Aorta (tissue), 5 donors: ENCODE measurements at regions not wholly inside any gene's neighbourhood (a gene's known extent, or its start where the extent isn't known, plus 50 kb on each side); places are given as distances from the start of the nearest gene placed in this dataset.
A peak's percentile ranks its signal among the peaks of the same experiment; 100 is the strongest.

Experiments
- ATAC-seq: fragments of 200-7000 bp; cut with Tn5 transposase; one replicate; pipeline ENCODE4 v1.9.1; 2022; ENCODE audit warnings: moderate library complexity; ENCODE audit not compliant: low FRiP score
- DNase-seq, 2 donors: peaks; one replicate each; pipeline ENCODE4 v3.0.0-alpha.2; 2020
- H3K27ac ChIP-seq, 2 donors: one replicate each; pipeline ENCODE4 v1.5.1; 2013; ENCODE audit warnings: low read length in 2 of 2, mild to moderate bottlenecking in 2 of 2, moderate library complexity in 2 of 2, control low read depth in 1 of 2, inconsistent platforms in 1 of 2, low read depth in 1 of 2
- H3K27me3 ChIP-seq, 2 donors: one replicate each; pipeline ENCODE4 v1.6.1; 2013; ENCODE audit warnings: control low read depth in 1 of 2, low read length in 1 of 2, mild to moderate bottlenecking in 1 of 2, moderate library complexity in 1 of 2; ENCODE audit not compliant: insufficient read depth in 2 of 2, control insufficient read depth in 1 of 2
- H3K36me3 ChIP-seq, 2 donors: one replicate each; pipeline ENCODE4 v1.6.1; 2013; ENCODE audit warnings: control low read depth in 1 of 2, low read length in 1 of 2, mild to moderate bottlenecking in 1 of 2; ENCODE audit not compliant: insufficient read depth in 2 of 2, control insufficient read depth in 1 of 2
- H3K4me1 ChIP-seq, 2 donors: one replicate each; pipeline ENCODE4 v1.6.1; 2013; ENCODE audit warnings: low read length in 2 of 2, control low read depth in 1 of 2, mild to moderate bottlenecking in 1 of 2, moderate library complexity in 1 of 2; ENCODE audit not compliant: insufficient read depth in 2 of 2, control insufficient read depth in 1 of 2
- H3K4me3 ChIP-seq, 2 donors: one replicate each; pipeline ENCODE4 v1.5.1; 2013; ENCODE audit warnings: low read length in 2 of 2, control low read depth in 1 of 2, mild to moderate bottlenecking in 1 of 2
- H3K9me3 ChIP-seq: one replicate; pipeline ENCODE4 v1.6.1; 2013; ENCODE audit warnings: mild to moderate bottlenecking, low read length; ENCODE audit not compliant: control insufficient read depth
- WGBS, 2 donors: extraction: QIAGEN DNeasy Blood & Tissue Kit; methylation state at CpG; one replicate each; pipeline ENCODE4 v1.1.7; 2013; 5-methylcytosine and 5-hydroxymethylcytosine counted together
- intact Hi-C, 2 donors: fragments of 100-400 bp; cut with DNase I; formaldehyde crosslinking; loops; one replicate each; pipeline versions ENCODE4 v1.14.2 to v1.15.0; 2022
- donor health status: healthy with polysubstance abuse.
- donor health status: Bipolar disorder and iron deficiency.
- donor health status: DM: no; HTN: no; CAD: no.
- donor health status: DM: no; HTN: no; CAD: no.
- donor health status: DM: yes; HTN: yes; CAD: no.

DNA sequence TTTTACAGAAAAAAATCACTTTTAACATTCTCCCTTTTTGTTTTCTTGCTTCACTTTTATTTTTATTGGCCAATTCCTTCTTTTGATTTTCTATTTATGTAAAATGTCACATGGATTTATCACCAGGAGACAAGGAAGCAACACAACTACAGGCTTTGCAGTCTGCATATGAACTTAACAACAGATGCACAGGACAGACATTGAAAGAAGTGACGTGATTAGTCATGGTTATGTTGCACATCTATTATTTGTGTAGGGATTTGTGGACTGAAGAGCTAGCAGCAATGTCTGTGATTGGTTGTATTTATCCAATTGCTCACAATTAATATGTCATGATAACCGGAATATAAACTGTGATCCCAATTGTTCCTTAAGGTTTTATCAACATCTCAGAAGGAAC is 147.8 kb upstream of the KLF3 start:
- Histone ChIP-seq H3K9me3 (no peaks in the 10 kb centered on the region), H3K36me3 (no peaks in the 10 kb centered on the region), H3K4me3 (no peak overlapping the region), H3K4me1 (no peaks in the 10 kb centered on the region), H3K27ac (no peak overlapping the region), H3K27me3 (no peaks in the 10 kb centered on the region)
- 38 to 40% methylated on average over 2 of the region's 2 CpGs for WGBS, 2 donors
- DNase-seq, result no peak
- no peak for ATAC-seq
- intact Hi-C loops, result no loop called here

DNA sequence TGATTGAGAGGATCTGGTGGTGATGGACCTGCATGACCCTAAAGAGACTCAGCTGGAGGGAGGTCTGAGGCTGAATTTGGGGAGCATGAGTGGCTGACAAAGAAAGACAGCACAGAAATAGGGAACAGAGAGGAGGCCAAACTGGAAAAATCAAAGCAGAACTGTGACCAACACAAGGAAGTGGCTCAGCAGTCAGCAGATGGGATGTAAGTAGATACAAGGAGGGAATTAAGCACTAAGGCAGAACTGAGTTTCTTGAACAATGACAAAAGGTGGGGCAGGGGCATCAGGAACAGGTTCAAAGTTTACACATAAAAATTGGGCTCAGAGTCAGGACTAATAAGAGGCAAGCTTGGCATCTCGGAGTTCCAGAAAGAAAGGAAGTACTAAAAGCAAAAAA is 144.3 kb upstream of the KLF3 start:
- DNase-seq (no peak), ATAC-seq (no peak)
- 67 to 78% methylated on average over 1 of the region's 1 CpG for WGBS, 2 donors
- Histone ChIP-seq H3K27me3 (no peaks in the 10 kb centered on the region), H3K36me3 (no peaks in the 10 kb centered on the region), H3K9me3 (no peaks in the 10 kb centered on the region), H3K4me3 (no peak overlapping the region), H3K4me1 (no peaks in the 10 kb centered on the region), H3K27ac (no peak overlapping the region)
- intact Hi-C loops, result no loop called here

DNA sequence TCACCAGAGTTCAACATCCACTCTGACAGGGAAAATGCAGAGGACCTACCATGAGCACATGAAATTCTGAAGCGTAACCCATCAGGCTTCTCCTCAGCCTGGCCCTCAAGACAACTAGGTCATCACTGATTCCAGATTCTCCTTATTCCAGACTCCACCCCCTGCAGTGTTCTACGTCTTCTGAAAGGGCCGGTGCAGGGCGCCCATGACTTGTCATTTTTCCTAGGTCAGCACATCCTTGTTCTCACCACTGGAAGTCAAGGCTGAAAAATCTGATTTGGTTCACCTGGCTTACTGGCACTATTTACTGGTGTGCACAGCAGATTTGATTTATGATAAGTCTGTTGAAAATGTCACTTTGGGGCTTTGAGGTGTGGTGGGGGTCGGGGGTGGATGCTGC is 140.9 kb upstream of the KLF3 start:
- peak; percentile 49 for ATAC-seq
- no peak overlapping the region for H3K27ac ChIP-seq
- no peaks in the 10 kb centered on the region for H3K36me3 ChIP-seq
- H3K27me3 ChIP-seq, result no peaks in the 10 kb centered on the region
- H3K4me1 ChIP-seq, result no peaks in the 10 kb centered on the region
- no peaks in the 10 kb centered on the region for H3K9me3 ChIP-seq
- WGBS, 2 donors, result 84 to 87% methylated on average over 5 of the region's 5 CpGs
- H3K4me3 ChIP-seq, result no peak overlapping the region
- intact Hi-C loops, result no loop called here
- peak in 1 of 2 donors; percentile 70 for DNase-seq

DNA sequence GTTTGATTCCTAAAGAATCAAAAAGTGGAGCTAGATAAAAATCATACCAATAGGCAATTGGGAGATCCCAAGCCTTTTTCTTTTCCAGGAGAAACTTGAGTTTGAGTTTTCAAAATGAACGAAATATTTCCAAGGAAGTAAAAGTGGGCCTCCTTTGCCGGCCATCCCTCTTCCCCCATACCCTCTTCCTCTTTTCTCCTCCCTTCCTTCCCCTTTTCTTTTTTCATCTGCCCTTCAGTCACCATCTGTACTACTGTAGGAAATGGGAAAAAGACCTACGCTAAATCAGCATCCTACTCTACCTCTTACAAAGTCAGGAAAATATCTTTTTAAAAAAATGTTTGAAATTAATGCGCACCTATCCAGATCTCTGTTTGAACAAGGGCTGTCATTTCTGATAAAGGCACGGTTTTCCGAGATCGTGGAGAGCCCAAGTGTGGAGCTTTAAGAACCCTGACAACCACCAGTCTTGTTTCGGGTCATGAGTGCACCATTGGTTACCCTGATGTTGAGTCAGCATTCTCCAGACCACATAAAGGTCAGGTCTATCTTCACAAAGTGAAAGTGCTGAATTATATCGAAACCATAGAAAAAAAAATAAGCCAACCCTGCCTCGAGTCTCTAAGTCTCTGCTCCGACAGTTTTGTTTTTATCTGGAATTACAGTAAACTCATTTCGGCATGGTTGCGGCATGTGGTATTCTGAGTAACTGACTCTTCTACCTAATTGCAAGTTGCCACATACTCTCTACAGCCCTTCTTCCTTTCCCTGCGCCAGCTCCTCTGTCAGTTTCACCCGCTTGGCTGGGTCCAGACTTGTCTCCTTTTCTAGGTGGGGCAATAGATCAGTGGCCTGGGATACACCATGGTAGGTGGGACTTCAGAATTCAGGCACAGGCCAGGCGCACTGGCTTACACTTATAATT is 140.2 kb upstream of the KLF3 start:
- Histone ChIP-seq H3K36me3 (no peaks in the 10 kb centered on the region), H3K9me3 (no peaks in the 10 kb centered on the region), H3K4me1 (no peaks in the 10 kb centered on the region), H3K27me3 (no peaks in the 10 kb centered on the region), H3K27ac (no peak overlapping the region), H3K4me3 (no peak overlapping the region)
- WGBS, 2 donors, result 90 to 91% methylated on average over 16 of the region's 16 CpGs
- ATAC-seq, result no peak
- intact Hi-C loops, result no loop called here
- no peak for DNase-seq

DNA sequence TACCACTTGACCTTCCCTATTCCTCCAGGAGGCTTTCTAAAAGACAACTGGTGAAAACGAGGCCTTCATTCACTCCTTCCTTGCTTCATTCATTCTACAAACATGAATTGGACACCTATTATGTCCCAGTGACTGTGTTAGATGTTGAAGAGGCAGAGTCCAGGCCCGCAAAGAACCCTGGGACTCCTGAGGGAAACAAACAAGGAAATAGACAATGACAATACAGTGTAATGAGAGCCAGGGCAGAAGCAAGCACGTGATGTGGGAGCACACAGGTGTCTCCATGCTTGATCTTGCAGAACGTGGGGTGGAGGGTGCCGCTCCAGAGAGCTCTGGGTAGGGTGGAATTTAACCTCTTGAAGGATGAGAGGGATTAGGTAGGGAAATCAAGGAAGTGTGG is 137.6 kb upstream of the KLF3 start:
- Histone ChIP-seq H3K27ac (no peak overlapping the region), H3K4me3 (no peak overlapping the region), H3K27me3 (no peaks in the 10 kb centered on the region), H3K36me3 (no peaks in the 10 kb centered on the region), H3K9me3 (no peaks in the 10 kb centered on the region), H3K4me1 (no peaks in the 10 kb centered on the region)
- intact Hi-C loops, result no loop called here
- no peak for DNase-seq
- 73 to 87% methylated on average over 5 of the region's 5 CpGs for WGBS, 2 donors
- no peak for ATAC-seq

DNA sequence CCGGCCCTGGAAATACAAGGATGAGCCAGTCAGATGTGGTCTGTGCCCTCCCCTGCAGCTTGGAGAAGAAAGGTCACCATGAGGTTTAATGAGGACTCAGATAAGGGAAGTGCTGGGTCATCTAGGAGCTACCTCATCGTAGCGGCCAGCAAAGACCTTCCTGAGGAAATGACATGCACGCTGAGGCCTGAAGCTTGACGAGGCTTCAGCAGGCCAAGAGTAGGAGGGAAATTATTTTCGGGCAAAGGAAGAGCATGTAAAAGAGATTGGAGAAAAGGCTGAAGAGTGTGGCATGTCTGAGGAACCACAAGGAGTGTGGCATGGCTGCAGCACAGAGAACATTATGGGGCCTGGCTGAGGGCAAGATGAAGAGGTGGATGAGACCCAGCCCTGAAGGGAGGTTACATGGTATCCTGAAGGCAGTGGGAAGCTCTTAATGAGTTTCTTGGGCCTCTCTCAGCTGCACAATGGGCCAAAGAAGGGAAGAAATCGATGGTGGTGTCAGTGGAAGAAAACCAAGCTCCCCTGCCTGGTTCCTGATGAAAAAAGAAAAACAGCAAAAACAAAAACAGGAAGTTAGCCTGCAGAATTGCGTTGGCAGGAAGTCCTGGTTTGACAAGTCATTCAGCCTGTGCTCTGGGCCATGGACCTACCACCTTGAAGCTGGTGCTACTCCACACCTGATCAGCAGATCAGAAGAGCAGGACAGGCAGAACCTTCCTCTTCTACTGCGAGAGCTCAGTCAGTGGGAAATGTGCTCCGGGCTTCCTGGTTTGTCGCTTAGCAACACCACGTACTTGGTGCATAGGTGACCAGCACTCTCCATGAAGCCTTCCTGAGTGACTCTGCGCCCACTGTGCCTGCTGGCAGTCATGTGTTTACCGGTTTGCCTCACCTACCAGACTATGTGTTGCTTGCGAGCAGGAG is 134.5 kb upstream of the KLF3 start:
- no peaks in the 10 kb centered on the region for H3K27me3 ChIP-seq
- peaks cover 0 to 2% of the 10 kb centered on the region in 2 donors for H3K4me1 ChIP-seq
- DNase-seq, result peak in 1 of 2 donors; percentile 64
- H3K4me3 ChIP-seq, result no peak overlapping the region
- no peaks in the 10 kb centered on the region for H3K9me3 ChIP-seq
- 90 to 92% methylated on average over 15 of the region's 15 CpGs for WGBS, 2 donors
- peak; percentile 59 for ATAC-seq
- no peak overlapping the region for H3K27ac ChIP-seq
- H3K36me3 ChIP-seq, result no peaks in the 10 kb centered on the region
- intact Hi-C loops, result no loop called here

DNA sequence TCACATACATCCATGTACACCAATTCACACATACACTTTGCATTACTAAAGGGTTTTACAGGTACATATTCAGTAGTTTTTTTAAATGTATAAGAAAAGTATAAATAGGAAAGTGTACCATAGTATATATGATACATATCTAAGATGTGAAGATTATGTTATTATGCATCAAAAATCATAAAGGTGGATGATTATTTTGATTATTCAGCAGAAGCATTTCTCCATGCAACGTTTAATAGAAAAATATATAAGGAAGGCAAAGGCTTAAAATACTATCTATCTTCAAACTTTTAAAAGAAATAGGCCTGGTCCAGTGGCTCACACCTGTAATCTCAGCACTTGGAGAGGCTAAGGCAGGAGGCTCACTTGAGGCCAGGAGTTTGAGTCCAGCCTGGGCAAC is 133.5 kb upstream of the KLF3 start:
- Histone ChIP-seq H3K4me3 (no peak overlapping the region), H3K9me3 (no peaks in the 10 kb centered on the region), H3K27me3 (no peaks in the 10 kb centered on the region), H3K36me3 (no peaks in the 10 kb centered on the region), H3K27ac (no peak overlapping the region), H3K4me1 (peaks cover 0 to 2% of the 10 kb centered on the region in 2 donors)
- intact Hi-C loops, result no loop called here
- WGBS, 2 donors, result 37 to 92% methylated on average over 1 of the region's 1 CpG
- no peak for ATAC-seq
- no peak for DNase-seq

DNA sequence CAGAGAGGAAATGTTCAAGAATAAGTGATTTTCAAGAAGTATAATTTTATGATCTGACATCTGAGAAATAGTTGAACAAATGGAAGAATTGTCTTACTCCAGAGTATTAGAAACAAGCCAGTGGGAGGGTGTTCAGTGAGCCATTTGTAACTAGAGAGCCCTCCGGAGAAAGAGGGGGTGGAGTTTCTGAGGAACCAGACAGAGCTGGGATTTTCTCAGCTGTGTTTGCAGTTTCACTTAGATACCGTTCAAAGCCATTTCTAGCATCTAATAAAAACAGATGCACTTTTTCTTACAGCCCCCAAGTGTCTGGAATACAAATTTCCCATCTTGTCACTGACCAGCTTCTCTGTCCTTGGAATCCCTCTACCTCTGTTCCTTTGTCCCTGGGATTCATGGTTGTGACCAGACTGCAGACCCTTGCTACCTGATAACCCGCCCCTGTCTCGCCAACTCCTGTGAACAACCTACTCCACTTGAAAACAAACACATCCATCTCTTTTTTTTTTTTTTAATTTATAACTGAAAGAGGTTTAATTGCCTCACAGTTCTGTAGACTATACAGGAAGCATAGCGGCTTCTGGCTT is 132.8 kb upstream of the KLF3 start:
- intact Hi-C loops, result no loop called here
- Histone ChIP-seq H3K4me1 (peaks cover 0 to 2% of the 10 kb centered on the region in 2 donors), H3K36me3 (no peaks in the 10 kb centered on the region), H3K27me3 (no peaks in the 10 kb centered on the region), H3K9me3 (no peaks in the 10 kb centered on the region), H3K4me3 (no peak overlapping the region), H3K27ac (no peak overlapping the region)
- no peak for ATAC-seq
- no peak for DNase-seq
- 58 to 63% methylated on average over 5 of the region's 5 CpGs for WGBS, 2 donors
